ENCODE measurements at regions not wholly inside any gene's neighbourhood (a gene's known extent, or its start where the extent isn't known, plus 50 kb on each side); places are given as distances from the start of the nearest gene placed in this dataset.
A peak's percentile ranks its signal among the peaks of the same experiment; 100 is the strongest.

DNA sequence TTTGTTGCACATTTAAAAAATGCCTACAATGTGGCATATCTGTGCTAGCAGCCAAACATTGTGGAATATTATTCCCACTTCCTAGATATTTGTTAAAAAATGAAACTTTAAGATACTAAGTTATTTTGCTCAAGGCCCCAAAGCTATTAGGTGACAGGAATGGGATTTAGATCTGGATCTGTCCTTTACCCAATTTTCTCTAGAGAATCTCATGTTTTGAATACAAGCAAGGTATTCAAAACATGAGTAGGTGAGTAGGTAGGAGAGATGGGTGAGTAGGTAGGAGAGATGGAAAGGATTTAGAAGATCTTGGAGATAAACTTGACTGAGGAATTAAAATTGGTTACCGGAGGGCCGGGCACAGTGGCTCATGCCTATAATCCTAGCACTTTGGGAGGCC, 61.2 kb upstream of the AKIRIN2 start:
- H3K4me3 ChIP-seq (ENCODE audit: low read depth, low read length), result no peak overlapping the region
- no peak for DNase-seq (ENCODE audit: low read depth)
- no peak for TF ChIP-seq CTCF (IDR thresholded peaks at IDR 0.05; ENCODE audit: insufficient read depth, low read length)

DNA sequence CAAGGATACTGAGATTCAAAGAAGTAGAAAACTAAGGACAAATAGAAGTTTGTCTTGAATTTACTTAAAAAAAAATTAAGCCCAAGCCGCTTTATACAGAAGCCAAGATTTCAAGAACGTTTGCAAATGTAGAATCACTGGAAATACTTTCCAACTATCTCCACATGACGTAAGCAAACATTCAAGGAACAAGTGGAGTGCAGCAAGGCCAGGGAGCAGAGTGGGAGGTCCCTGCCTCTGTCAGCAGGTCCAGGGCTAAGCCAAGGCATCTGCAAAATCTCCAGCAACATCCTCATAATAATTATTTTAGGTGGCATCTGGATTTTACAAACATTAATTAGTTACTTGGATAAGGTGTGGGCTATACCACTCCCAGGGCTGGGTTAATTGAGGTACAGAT, 60.1 kb upstream of the AKIRIN2 start:
- no peak for DNase-seq (ENCODE audit: low read depth)
- no peak overlapping the region for H3K4me3 ChIP-seq (ENCODE audit: low read depth, low read length)
- TF ChIP-seq CTCF (IDR thresholded peaks at IDR 0.05; ENCODE audit: insufficient read depth, low read length), result no peak

- no peak for DNase-seq (ENCODE audit: low read depth)
- TF ChIP-seq CTCF (IDR thresholded peaks at IDR 0.05; ENCODE audit: insufficient read depth, low read length), result no peak
- H3K4me3 ChIP-seq (ENCODE audit: low read depth, low read length), result no peak overlapping the region
These were observed 55.8 kb upstream of the AKIRIN2 start for GRCh38 chr6:87757792-87758191.

- peak; percentile 90 for DNase-seq (ENCODE audit: low read depth)
- H3K4me3 ChIP-seq (ENCODE audit: low read depth, low read length), result no peak overlapping the region
- no peak for TF ChIP-seq CTCF (IDR thresholded peaks at IDR 0.05; ENCODE audit: insufficient read depth, low read length)
These were observed 54.8 kb upstream of the AKIRIN2 start for GRCh38 chr6:87756858-87757257.

- TF ChIP-seq CTCF (IDR thresholded peaks at IDR 0.05; ENCODE audit: insufficient read depth, low read length), result no peak
- no peak overlapping the region for H3K4me3 ChIP-seq (ENCODE audit: low read depth, low read length)
- peak; percentile 65 for DNase-seq (ENCODE audit: low read depth)
These were observed 54.0 kb upstream of the AKIRIN2 start for GRCh38 chr6:87755708-87756671.

- no peak overlapping the region for H3K4me3 ChIP-seq (ENCODE audit: low read depth, low read length)
- no peak for DNase-seq (ENCODE audit: low read depth)
- no peak for TF ChIP-seq CTCF (IDR thresholded peaks at IDR 0.05; ENCODE audit: insufficient read depth, low read length)
These were observed 52.8 kb upstream of the AKIRIN2 start for GRCh38 chr6:87754828-87755227.
